Endothelial cell of umbilical vein (primary cell): ENCODE measurements at regions not wholly inside any gene's neighbourhood (a gene's known extent, or its start where the extent isn't known, plus 50 kb on each side); places are given as distances from the start of the nearest gene placed in this dataset.

ENCODE experiments used
- BruUV-seq: library from RNA; stranded (reverse); fragments of 400-500 nt; replicated peaks from 2 replicates; lab custom pipeline; 2021; lab: Mats Ljungman, UMichigan
- CTCF ChIA-PET: fragments of 300-600, 350-600 bp; sonication (Branson Sonifier 250); formaldehyde crosslinking; loops from one replicate; lab custom pipeline; 2021; ENCODE audit warnings: antibody characterized with exemption, inconsistent platforms; lab: Charles Lee
- POLR2A ChIA-PET: fragments of 300-600, 350-600 bp; sonication (Branson Sonifier 250); formaldehyde crosslinking; loops from one replicate; lab custom pipeline; 2021; ENCODE audit warnings: antibody characterized with exemption, inconsistent platforms; lab: Charles Lee
- DNase-seq: peaks from one replicate; pipeline ENCODE4 v3.0.0-alpha.2; 2011; ENCODE audit warnings: low read depth, low spot score
- FAIRE-seq: peaks from 2 replicates; lab custom pipeline; 2011; peaks lifted over from hg19 to GRCh38; lab: Jason Lieb, UNC
- H2AFZ ChIP-seq: 2 replicates; pipeline ENCODE4 v1.6.0; 2012; ENCODE audit warnings: low read depth, low read length, control low read depth, inconsistent platforms
- H3K27ac ChIP-seq: 2 replicates; pipeline ENCODE4 v1.5.1; 2011; ENCODE audit warnings: low read depth, mild to moderate bottlenecking, control low read depth, low read length, moderate library complexity; ENCODE audit not compliant: insufficient read depth
- H3K27me3 ChIP-seq, 2 experiments: 2 replicates each; pipeline versions ENCODE4 v1.6.0 to v1.6.1; 2011; ENCODE audit warnings: low read length in 2 of 2, mixed read lengths in 1 of 2; ENCODE audit not compliant: control insufficient read depth in 2 of 2, insufficient read depth in 2 of 2
- H3K36me3 ChIP-seq, 2 experiments: 2 replicates in 1 of 2; 3 replicates in 1 of 2; pipeline ENCODE4 v1.5.1; 2011; ENCODE audit warnings: low read length in 2 of 2, mild to moderate bottlenecking in 1 of 2, moderate library complexity in 1 of 2; ENCODE audit not compliant: control insufficient read depth in 2 of 2, insufficient read depth in 2 of 2; ENCODE audit errors: extremely low read depth in 1 of 2
- H3K4me1 ChIP-seq: 3 replicates; pipeline ENCODE4 v1.5.1; 2011; ENCODE audit warnings: mild to moderate bottlenecking, low read length; ENCODE audit not compliant: control insufficient read depth, insufficient read depth; ENCODE audit errors: extremely low read depth
- H3K4me2 ChIP-seq: 2 replicates; pipeline ENCODE4 v1.6.1; 2011; ENCODE audit warnings: low read length, control low read depth, mixed read lengths; ENCODE audit not compliant: insufficient read depth
- H3K4me3 ChIP-seq, 3 experiments: fragments of 200-600 bp in 1 of 3; sonication (generic), shearing (Covaris generic) in 1 of 3; replicated peaks in 1 of 3; 2 replicates each; pipeline ENCODE4 v1.5.1; 2011 to 2016; ENCODE audit warnings: control low read depth in 3 of 3, low read length in 3 of 3, mild to moderate bottlenecking in 2 of 3, inconsistent platforms in 1 of 3, low read depth in 1 of 3, moderate library complexity in 1 of 3; ENCODE audit not compliant: insufficient read depth in 1 of 3
- H3K79me2 ChIP-seq: 2 replicates; pipeline ENCODE4 v1.6.0; 2012; ENCODE audit warnings: low read length, inconsistent platforms; ENCODE audit not compliant: control insufficient read depth, insufficient read depth
- H3K9ac ChIP-seq: replicated peaks from 2 replicates; pipeline ENCODE3; 2011; ENCODE audit warnings: low read length, control low read depth; ENCODE audit not compliant: insufficient read depth; ENCODE audit errors: extremely low read depth
- H3K9me1 ChIP-seq: replicated peaks from 3 replicates; pipeline ENCODE4 v1.6.0; 2011; ENCODE audit warnings: mild to moderate bottlenecking, low read length; ENCODE audit not compliant: control insufficient read depth, insufficient read depth; ENCODE audit errors: extremely low read depth
- H3K9me3 ChIP-seq: replicated peaks from 2 replicates; pipeline ENCODE4 v1.5.1; 2012; ENCODE audit warnings: low read length, inconsistent platforms; ENCODE audit not compliant: control insufficient read depth, insufficient read depth
- H4K20me1 ChIP-seq: replicated peaks from 2 replicates; pipeline ENCODE3; 2011; ENCODE audit warnings: mild to moderate bottlenecking, low read length; ENCODE audit not compliant: control insufficient read depth, insufficient read depth; ENCODE audit errors: extremely low read depth
- EZH2 ChIP-seq: IDR thresholded peaks from 2 replicates; pipeline ENCODE4 v1.6.1; 2012; ENCODE audit warnings: borderline replicate concordance, low read depth, mild to moderate bottlenecking, moderate library complexity, low read length, inconsistent platforms; ENCODE audit not compliant: severe bottlenecking
- FOS ChIP-seq: IDR thresholded peaks from 2 replicates; pipeline ENCODE4 v1.6.1; 2011; ENCODE audit warnings: mild to moderate bottlenecking, low read length, moderate library complexity, borderline replicate concordance; ENCODE audit not compliant: insufficient read depth
- GATA2 ChIP-seq: IDR thresholded peaks from 2 replicates; pipeline ENCODE4 v1.7.0; 2011; ENCODE audit warnings: low read depth, mild to moderate bottlenecking, moderate library complexity, mixed read lengths, low read length; ENCODE audit not compliant: insufficient read length, insufficient read depth
- JUN ChIP-seq: IDR thresholded peaks from 2 replicates; pipeline ENCODE4 v1.6.1; 2011; ENCODE audit warnings: borderline replicate concordance, low read depth; ENCODE audit not compliant: insufficient read length, insufficient read depth
- MYC ChIP-seq: IDR thresholded peaks from one replicate; pipeline ENCODE4 v1.6.1; 2011; ENCODE audit warnings: mild to moderate bottlenecking, low read depth, low read length
- POLR2A ChIP-seq: IDR thresholded peaks from 2 replicates; pipeline ENCODE4 v1.6.1; 2012; ENCODE audit warnings: low read depth, mild to moderate bottlenecking, control low read depth, low read length
- POLR2AphosphoS5 ChIP-seq: IDR thresholded peaks from 2 replicates; pipeline ENCODE4 v1.6.1; 2012; ENCODE audit warnings: low read depth, mild to moderate bottlenecking, control low read depth, low read length, moderate library complexity; ENCODE audit not compliant: insufficient read depth
- dilution Hi-C: fragments of 300-500 bp; cut with MboI; formaldehyde crosslinking; loops from one replicate; pipeline ENCODE4 v1.15.0; 2019; ENCODE audit warnings: low sequenced_read_pairs; ENCODE audit not compliant: extremely low pct_ligation_motif_present
- intact Hi-C: fragments of 100-400 bp; cut with micrococcal nuclease; formaldehyde crosslinking; loops from one replicate; pipeline ENCODE4 v1.10.0; 2022
- TF ChIP-seq, protein P1 (sequence below): IDR thresholded peaks from 2 replicates; pipeline ENCODE4 v1.6.1; 2011; ENCODE audit not compliant: insufficient read depth, insufficient read length
- TF ChIP-seq, protein P2 (sequence below), 2 donors: IDR thresholded peaks; 1 replicate in 1 of 2; 2 replicates in 1 of 2; pipeline ENCODE4 v1.5.1; 2011; ENCODE audit warnings: low read length in 2 of 2, mild to moderate bottlenecking in 2 of 2, moderate library complexity in 2 of 2, control low read depth in 1 of 2, inconsistent platforms in 1 of 2, low read depth in 1 of 2; ENCODE audit not compliant: insufficient read depth in 1 of 2; ENCODE audit errors: extremely low read depth in 1 of 2

DNA sequence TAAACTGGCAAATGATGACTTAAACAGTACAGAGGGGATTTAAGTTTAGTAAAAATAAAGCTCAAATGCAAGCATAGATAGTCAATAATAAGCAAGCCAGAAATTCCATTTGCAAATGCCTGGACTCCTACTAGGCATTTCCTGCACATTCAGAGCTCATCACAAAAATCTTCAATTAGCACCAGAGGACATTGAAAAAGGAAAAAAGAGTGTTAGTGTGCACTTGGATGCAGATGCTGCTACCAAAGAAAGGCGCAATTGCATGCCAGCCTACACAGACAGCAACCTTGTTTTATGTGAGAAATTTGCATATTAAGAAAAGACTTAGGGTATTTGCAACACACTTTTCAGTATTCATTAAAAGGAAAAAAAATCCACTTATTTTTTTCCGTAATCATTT lies 282.1 kb downstream of the GRIA2 start:
- Histone ChIP-seq H3K4me3 (no peak overlapping the region), H3K4me2 (no peak overlapping the region), H3K27ac (no peak overlapping the region), H4K20me1 (no peaks in the 10 kb centered on the region), H2AFZ (no peak overlapping the region), H3K9me3 (no peaks in the 10 kb centered on the region), H3K4me1 (no peaks in the 10 kb centered on the region), H3K79me2 (no peaks in the 10 kb centered on the region), H3K9me1 (no peaks in the 10 kb centered on the region), H3K27me3 (no peaks in the 10 kb centered on the region), H3K36me3 (no peaks in the 10 kb centered on the region), H3K9ac (no peak overlapping the region)
- POLR2A ChIA-PET = no interaction called here
- intact Hi-C loops (no loop called here), dilution Hi-C loops (no loop called here)
- TF ChIP-seq, protein P1, sequence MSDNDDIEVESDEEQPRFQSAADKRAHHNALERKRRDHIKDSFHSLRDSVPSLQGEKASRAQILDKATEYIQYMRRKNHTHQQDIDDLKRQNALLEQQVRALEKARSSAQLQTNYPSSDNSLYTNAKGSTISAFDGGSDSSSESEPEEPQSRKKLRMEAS = no peak
- TF ChIP-seq POLR2A = no peak
- TF ChIP-seq POLR2AphosphoS5 = no peak
- TF ChIP-seq EZH2 = no peak
- TF ChIP-seq JUN = no peak
- no peak for TF ChIP-seq GATA2
- no peak for TF ChIP-seq MYC
- TF ChIP-seq FOS = no peak
- TF ChIP-seq, protein P2, sequence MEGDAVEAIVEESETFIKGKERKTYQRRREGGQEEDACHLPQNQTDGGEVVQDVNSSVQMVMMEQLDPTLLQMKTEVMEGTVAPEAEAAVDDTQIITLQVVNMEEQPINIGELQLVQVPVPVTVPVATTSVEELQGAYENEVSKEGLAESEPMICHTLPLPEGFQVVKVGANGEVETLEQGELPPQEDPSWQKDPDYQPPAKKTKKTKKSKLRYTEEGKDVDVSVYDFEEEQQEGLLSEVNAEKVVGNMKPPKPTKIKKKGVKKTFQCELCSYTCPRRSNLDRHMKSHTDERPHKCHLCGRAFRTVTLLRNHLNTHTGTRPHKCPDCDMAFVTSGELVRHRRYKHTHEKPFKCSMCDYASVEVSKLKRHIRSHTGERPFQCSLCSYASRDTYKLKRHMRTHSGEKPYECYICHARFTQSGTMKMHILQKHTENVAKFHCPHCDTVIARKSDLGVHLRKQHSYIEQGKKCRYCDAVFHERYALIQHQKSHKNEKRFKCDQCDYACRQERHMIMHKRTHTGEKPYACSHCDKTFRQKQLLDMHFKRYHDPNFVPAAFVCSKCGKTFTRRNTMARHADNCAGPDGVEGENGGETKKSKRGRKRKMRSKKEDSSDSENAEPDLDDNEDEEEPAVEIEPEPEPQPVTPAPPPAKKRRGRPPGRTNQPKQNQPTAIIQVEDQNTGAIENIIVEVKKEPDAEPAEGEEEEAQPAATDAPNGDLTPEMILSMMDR (IDR thresholded peaks at IDR 0.05; ENCODE audit: extremely low read depth in 1 of 2, insufficient read depth in 1 of 2, low read depth in 1 of 2, low read length in 2 of 2) = no peak
- DNase-seq = no peak
- CTCF ChIA-PET = interaction anchor here (1.2 kb wide), 3 partner anchors 11 to 139 kb away, joined by 3 to 5 read pairs (median 3); no protein-coding TSS in a partner anchor
- BruUV-seq = no TSS peak
- FAIRE-seq = no peak
